ENCODE measurements at regions not wholly inside any gene's neighbourhood (a gene's known extent, or its start where the extent isn't known, plus 50 kb on each side); places are given as distances from the start of the nearest gene placed in this dataset.

- DNase-seq (ENCODE audit: low read depth, low spot score): peak; percentile 86
These were observed 938.0 kb upstream of the FLRT2 start for GRCh38 chr14:84591827-84592445.

DNA sequence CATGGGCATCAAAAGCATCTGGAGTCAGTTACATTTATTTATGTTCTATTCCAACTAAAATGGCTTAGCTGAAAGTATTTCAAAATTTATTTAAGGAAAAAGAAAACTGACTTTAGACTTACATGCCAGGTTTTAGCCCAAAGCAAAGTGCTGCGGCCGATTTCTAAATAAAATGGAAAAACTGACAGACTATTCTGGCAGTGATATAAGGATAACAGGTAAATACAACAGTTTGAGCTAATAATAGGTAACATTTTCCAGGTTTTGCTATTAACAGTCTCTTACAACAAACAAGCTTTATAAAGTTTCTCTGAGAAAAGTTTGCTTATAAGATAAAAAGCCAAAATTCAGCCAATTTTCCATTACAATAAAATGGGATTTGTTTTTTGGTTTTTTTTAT lies 937.2 kb upstream of the FLRT2 start:
- Histone ChIP-seq H3K4me3 (peak overlapping the region; percentile 44), H3K27ac (peak overlapping the region; percentile 70)
- TF ChIP-seq FOXP2 (optimal IDR thresholded peaks at IDR 0.05; ENCODE audit: control extremely low read depth, extremely low read length, insufficient read depth) (no peak), POLR2AphosphoS5 (IDR thresholded peaks at IDR 0.05; ENCODE audit: borderline replicate concordance, low read depth, low read length) (no peak), EZH2 (IDR thresholded peaks at IDR 0.05) (no peak)

More at GRCh38 chr14:84591827-84592445, 938.0 kb upstream of the FLRT2 start:
- Histone ChIP-seq H3K9ac (ENCODE audit: insufficient read length) (no peak overlapping the region), H3K9me3 (ENCODE audit: low read depth, low read length) (no peaks in the 10 kb centered on the region; the same call in 1 of the 2 replicates), H3K36me3 (ENCODE audit: insufficient read depth, low read length) (no peaks in the 10 kb centered on the region), H3K27ac (no peak overlapping the region), H3K4me3 (peak overlapping the region; percentile 41)
- TF ChIP-seq EZH2 (IDR thresholded peaks at IDR 0.05): no peak
- TF ChIP-seq FOXP2 (optimal IDR thresholded peaks at IDR 0.05; ENCODE audit: control extremely low read depth, extremely low read length, insufficient read depth): peak; percentile 86
- TF ChIP-seq POLR2AphosphoS5 (IDR thresholded peaks at IDR 0.05; ENCODE audit: borderline replicate concordance, low read depth, low read length): peak; percentile 26; the same call in 1 of the 2 replicates

GRCh38 chr14:84610086-84610485 lies 919.9 kb upstream of the FLRT2 start:
- TF ChIP-seq EZH2 (IDR thresholded peaks at IDR 0.05) (no peak), POLR2AphosphoS5 (IDR thresholded peaks at IDR 0.05; ENCODE audit: borderline replicate concordance, low read depth, low read length) (no peak), FOXP2 (optimal IDR thresholded peaks at IDR 0.05; ENCODE audit: control extremely low read depth, extremely low read length, insufficient read depth) (no peak)
- H3K4me3 ChIP-seq: no peak overlapping the region
- H3K36me3 ChIP-seq (ENCODE audit: insufficient read depth, low read length): no peaks in the 10 kb centered on the region
- no peak overlapping the region for H3K27ac ChIP-seq
- no peak overlapping the region for H3K9ac ChIP-seq (ENCODE audit: insufficient read length)
- DNase-seq (ENCODE audit: low read depth, low spot score): no peak
- H3K9me3 ChIP-seq (ENCODE audit: low read depth, low read length): no peaks in the 10 kb centered on the region

More for the DNA sequence above, 937.2 kb upstream of the FLRT2 start:
- no peak for DNase-seq (ENCODE audit: low read depth, low spot score)
- Histone ChIP-seq H3K36me3 (ENCODE audit: insufficient read depth, low read length) (no peaks in the 10 kb centered on the region), H3K9ac (ENCODE audit: insufficient read length) (peak overlapping the region; percentile 17), H3K9me3 (ENCODE audit: low read depth, low read length) (no peaks in the 10 kb centered on the region; the same call in 1 of the 2 replicates)

- H3K36me3 ChIP-seq (ENCODE audit: insufficient read depth, low read length): no peaks in the 10 kb centered on the region
- DNase-seq (ENCODE audit: low read depth, low spot score): no peak
- H3K9ac ChIP-seq (ENCODE audit: insufficient read length): no peak overlapping the region
- peaks cover 5% of the 10 kb centered on the region; the same call in 1 of the 2 replicates for H3K9me3 ChIP-seq (ENCODE audit: low read depth, low read length)
- TF ChIP-seq POLR2AphosphoS5 (IDR thresholded peaks at IDR 0.05; ENCODE audit: borderline replicate concordance, low read depth, low read length) (no peak), EZH2 (IDR thresholded peaks at IDR 0.05) (no peak), FOXP2 (optimal IDR thresholded peaks at IDR 0.05; ENCODE audit: control extremely low read depth, extremely low read length, insufficient read depth) (no peak)
- no peak overlapping the region for H3K27ac ChIP-seq
- no peak overlapping the region for H3K4me3 ChIP-seq
These were observed 907.6 kb upstream of the FLRT2 start for GRCh38 chr14:84622357-84622756.

DNA sequence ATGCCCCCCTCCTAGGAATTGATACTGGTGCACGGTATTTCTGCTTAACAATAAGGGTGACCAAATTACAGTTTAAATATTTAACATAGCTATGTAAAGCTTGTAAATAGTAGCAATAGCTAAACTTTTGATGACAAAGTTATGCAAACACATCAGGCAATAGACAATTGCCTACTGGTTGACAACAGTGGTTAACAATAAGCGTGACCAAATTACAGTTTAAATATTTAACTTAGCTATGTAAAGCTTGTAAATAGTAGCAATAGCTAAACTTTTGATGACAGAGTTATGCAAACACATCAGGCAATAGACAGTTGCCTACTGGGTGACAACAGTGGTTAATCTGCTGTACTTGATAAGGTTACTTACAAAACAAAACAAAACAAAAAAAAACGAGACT lies 886.5 kb upstream of the FLRT2 start:
- Histone ChIP-seq H3K4me3 (no peak overlapping the region), H3K9ac (ENCODE audit: insufficient read length) (no peak overlapping the region), H3K27ac (no peak overlapping the region), H3K9me3 (ENCODE audit: low read depth, low read length) (no peaks in the 10 kb centered on the region), H3K36me3 (ENCODE audit: insufficient read depth, low read length) (no peaks in the 10 kb centered on the region)
- TF ChIP-seq EZH2 (IDR thresholded peaks at IDR 0.05) (no peak), FOXP2 (optimal IDR thresholded peaks at IDR 0.05; ENCODE audit: control extremely low read depth, extremely low read length, insufficient read depth) (no peak), POLR2AphosphoS5 (IDR thresholded peaks at IDR 0.05; ENCODE audit: borderline replicate concordance, low read depth, low read length) (no peak)
- DNase-seq (ENCODE audit: low read depth, low spot score): no peak

- Histone ChIP-seq H3K4me3 (no peak overlapping the region), H3K36me3 (ENCODE audit: insufficient read depth, low read length) (no peaks in the 10 kb centered on the region), H3K9ac (ENCODE audit: insufficient read length) (no peak overlapping the region), H3K9me3 (ENCODE audit: low read depth, low read length) (no peaks in the 10 kb centered on the region), H3K27ac (no peak overlapping the region)
- TF ChIP-seq POLR2AphosphoS5 (IDR thresholded peaks at IDR 0.05; ENCODE audit: borderline replicate concordance, low read depth, low read length): no peak
- no peak for TF ChIP-seq EZH2 (IDR thresholded peaks at IDR 0.05)
- TF ChIP-seq FOXP2 (optimal IDR thresholded peaks at IDR 0.05; ENCODE audit: control extremely low read depth, extremely low read length, insufficient read depth): no peak
- DNase-seq (ENCODE audit: low read depth, low spot score): no peak
These were observed 883.0 kb upstream of the FLRT2 start for GRCh38 chr14:84646786-84647500.

- Histone ChIP-seq H3K9ac (ENCODE audit: insufficient read length) (no peak overlapping the region), H3K4me3 (no peak overlapping the region), H3K9me3 (ENCODE audit: low read depth, low read length) (no peaks in the 10 kb centered on the region), H3K36me3 (ENCODE audit: insufficient read depth, low read length) (no peaks in the 10 kb centered on the region), H3K27ac (no peak overlapping the region)
- no peak for DNase-seq (ENCODE audit: low read depth, low spot score)
- TF ChIP-seq POLR2AphosphoS5 (IDR thresholded peaks at IDR 0.05; ENCODE audit: borderline replicate concordance, low read depth, low read length): no peak
- no peak for TF ChIP-seq EZH2 (IDR thresholded peaks at IDR 0.05)
- no peak for TF ChIP-seq FOXP2 (optimal IDR thresholded peaks at IDR 0.05; ENCODE audit: control extremely low read depth, extremely low read length, insufficient read depth)
These were observed 874.9 kb upstream of the FLRT2 start for GRCh38 chr14:84655014-84655413.

DNA sequence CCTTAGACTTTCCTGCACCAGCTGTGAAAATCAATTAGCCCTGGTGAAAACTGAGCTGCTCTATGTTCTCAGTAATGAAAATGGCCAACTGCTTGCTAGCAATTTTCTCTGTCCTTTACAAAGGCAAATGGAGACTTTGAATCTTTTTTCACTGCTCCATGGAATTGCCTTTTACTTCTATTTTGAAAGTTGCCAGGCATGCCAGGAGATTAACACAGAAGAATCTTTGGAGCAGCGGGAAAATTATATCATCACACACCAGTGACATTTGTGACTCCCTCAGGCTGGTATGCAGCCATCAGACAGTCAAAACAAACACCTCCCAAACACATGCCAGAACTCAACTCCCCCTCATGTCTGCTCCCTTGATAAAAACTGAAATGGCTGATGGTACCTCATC lies 872.0 kb upstream of the FLRT2 start:
- H3K4me3 ChIP-seq: no peak overlapping the region
- H3K9ac ChIP-seq (ENCODE audit: insufficient read length): no peak overlapping the region
- no peaks in the 10 kb centered on the region for H3K36me3 ChIP-seq (ENCODE audit: insufficient read depth, low read length)
- no peaks in the 10 kb centered on the region for H3K9me3 ChIP-seq (ENCODE audit: low read depth, low read length)
- TF ChIP-seq FOXP2 (optimal IDR thresholded peaks at IDR 0.05; ENCODE audit: control extremely low read depth, extremely low read length, insufficient read depth) (no peak), POLR2AphosphoS5 (IDR thresholded peaks at IDR 0.05; ENCODE audit: borderline replicate concordance, low read depth, low read length) (no peak), EZH2 (IDR thresholded peaks at IDR 0.05) (no peak)
- DNase-seq (ENCODE audit: low read depth, low spot score): no peak
- no peak overlapping the region for H3K27ac ChIP-seq
